Frontal cortex (tissue), 3 donors: ENCODE measurements at regions not wholly inside any gene's neighbourhood (a gene's known extent, or its start where the extent isn't known, plus 50 kb on each side); places are given as distances from the start of the nearest gene placed in this dataset.

Experiments
- DNase-seq, 2 donors: peaks; one replicate each; pipeline ENCODE4 v3.0.0; 2012; ENCODE audit warnings: low spot score in 2 of 2
- FAIRE-seq: peaks from 2 replicates; lab custom pipeline; 2012; peaks lifted over from hg19 to GRCh38; lab: Jason Lieb, UNC
- donor health status: control.
- donor health status: control.
- donor health status: control.

- no peak for FAIRE-seq
- no peak for DNase-seq
These were observed 649.5 kb upstream of the CCDC179 start for GRCh38 chr11:23509821-23510220.

GRCh38 chr11:23519194-23519593 lies 658.9 kb upstream of the CCDC179 start:
- FAIRE-seq (no peak), DNase-seq (no peak)

GRCh38 chr11:23520226-23520960 lies 660.1 kb upstream of the CCDC179 start:
- DNase-seq (no peak), FAIRE-seq (no peak)

- FAIRE-seq (no peak), DNase-seq (no peak)
These were observed 676.6 kb upstream of the CCDC179 start for GRCh38 chr11:23536907-23537306.

GRCh38 chr11:23539556-23539955 lies 679.3 kb upstream of the CCDC179 start:
- DNase-seq (no peak), FAIRE-seq (no peak)

GRCh38 chr11:23540101-23540561 lies 679.9 kb upstream of the CCDC179 start:
- peak in 1 of 2 donors; percentile 5 for DNase-seq
- FAIRE-seq: no peak

- DNase-seq (no peak), FAIRE-seq (no peak)
These were observed 681.9 kb upstream of the CCDC179 start for GRCh38 chr11:23542189-23542588.

- DNase-seq (no peak), FAIRE-seq (no peak)
These were observed 682.5 kb upstream of the CCDC179 start for GRCh38 chr11:23542816-23543215.

GRCh38 chr11:23543651-23544222 lies 683.5 kb upstream of the CCDC179 start:
- DNase-seq (no peak), FAIRE-seq (no peak)

GRCh38 chr11:23551706-23552105 lies 691.4 kb upstream of the CCDC179 start:
- FAIRE-seq (no peak), DNase-seq (no peak)

GRCh38 chr11:23554002-23554401 lies 693.7 kb upstream of the CCDC179 start:
- DNase-seq: no peak
- no peak for FAIRE-seq

- FAIRE-seq (no peak), DNase-seq (no peak)
These were observed 694.8 kb upstream of the CCDC179 start for GRCh38 chr11:23555085-23555484.

GRCh38 chr11:23556163-23556750 lies 696.0 kb upstream of the CCDC179 start:
- DNase-seq (no peak), FAIRE-seq (no peak)

GRCh38 chr11:23563591-23563990 lies 703.3 kb upstream of the CCDC179 start:
- FAIRE-seq (no peak), DNase-seq (no peak)

- FAIRE-seq (no peak), DNase-seq (no peak)
These were observed 704.1 kb upstream of the CCDC179 start for GRCh38 chr11:23564370-23564769.

GRCh38 chr11:23569134-23569533 lies 708.9 kb upstream of the CCDC179 start:
- FAIRE-seq (no peak), DNase-seq (no peak)

GRCh38 chr11:23569547-23569946 lies 709.3 kb upstream of the CCDC179 start:
- DNase-seq (no peak), FAIRE-seq (no peak)

GRCh38 chr11:23570828-23571227 lies 710.6 kb upstream of the CCDC179 start:
- DNase-seq (no peak), FAIRE-seq (no peak)

GRCh38 chr11:23573429-23573828 lies 713.2 kb upstream of the CCDC179 start:
- no peak for FAIRE-seq

GRCh38 chr11:23574149-23574548 lies 713.9 kb upstream of the CCDC179 start:
- DNase-seq: no peak
- no peak for FAIRE-seq

More at GRCh38 chr11:23573429-23573828, 713.2 kb upstream of the CCDC179 start:
- DNase-seq: no peak

- FAIRE-seq: no peak
These were observed 717.0 kb upstream of the CCDC179 start for GRCh38 chr11:23577296-23577695.

More at GRCh38 chr11:23577296-23577695, 717.0 kb upstream of the CCDC179 start:
- no peak for DNase-seq
